GM18507 (cell line): ENCODE measurements at regions not wholly inside any gene's neighbourhood (a gene's known extent, or its start where the extent isn't known, plus 50 kb on each side); places are given as distances from the start of the nearest gene placed in this dataset.

ENCODE experiments used
- DNase-seq: peaks from one replicate; pipeline ENCODE4 v3.0.0; 2011; ENCODE audit warnings: low read depth; ENCODE audit not compliant: insufficient read length; ENCODE audit errors: extremely low spot score
- FAIRE-seq: peaks from 2 replicates; lab custom pipeline; 2011; peaks lifted over from hg19 to GRCh38; lab: Jason Lieb, UNC

DNA sequence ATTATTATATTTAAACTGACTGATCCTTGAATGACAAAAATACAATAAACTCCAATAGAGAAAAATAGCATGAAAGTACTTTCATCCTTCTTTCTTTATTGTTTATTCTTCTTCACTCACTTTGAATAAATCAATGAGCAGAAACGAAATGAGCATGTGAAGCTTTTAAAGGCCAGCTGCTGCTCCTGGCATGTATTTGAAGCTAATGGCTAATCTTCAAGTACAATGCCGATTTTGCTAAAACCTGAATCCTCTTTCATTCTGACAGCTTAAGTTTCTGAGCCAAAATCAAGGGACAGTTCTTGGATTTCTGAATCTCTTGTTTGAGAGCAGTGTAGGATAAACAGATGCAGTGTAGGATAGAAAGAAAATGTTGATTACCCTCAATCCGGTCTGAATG is 237.3 kb downstream of the CDH10 start:
- DNase-seq (no peak), FAIRE-seq (no peak)

- FAIRE-seq = no peak
- DNase-seq = no peak
These were observed 216.4 kb downstream of the CDH10 start for GRCh38 chr5:24428345-24428744.

GRCh38 chr5:24433555-24433954 is 211.2 kb downstream of the CDH10 start:
- FAIRE-seq (no peak), DNase-seq (no peak)
